IMR-90 (cell line): ENCODE measurements at regions not wholly inside any gene's neighbourhood (a gene's known extent, or its start where the extent isn't known, plus 50 kb on each side); places are given as distances from the start of the nearest gene placed in this dataset.

Source experiments
- ELK1 ChIP-seq: fragments of 150-350 bp; IDR thresholded peaks from 2 replicates; pipeline ENCODE4 v1.6.1; 2016; ENCODE audit warnings: low read depth, mild to moderate bottlenecking, low read length, moderate library complexity, borderline replicate concordance
- FOS ChIP-seq: fragments of 150-350 bp; IDR thresholded peaks from 2 replicates; pipeline ENCODE4 v1.6.1; 2016; ENCODE audit warnings: low read depth, low read length
- MAFK ChIP-seq: IDR thresholded peaks from 2 replicates; pipeline ENCODE4 v1.6.1; 2012; ENCODE audit warnings: low read depth, low read length, improper control_type of control experiment
- POLR2A ChIP-seq: IDR thresholded peaks from 2 replicates; pipeline ENCODE4 v1.6.1; 2012; ENCODE audit warnings: mild to moderate bottlenecking, low read depth, low read length
- RAD21 ChIP-seq: IDR thresholded peaks from 2 replicates; pipeline ENCODE4 v1.6.1; 2012; ENCODE audit warnings: low read length, improper control_type of control experiment
- TF ChIP-seq, protein P1 (sequence below): conservative IDR thresholded peaks from 2 replicates; pipeline ENCODE4 v1.5.1; 2012; ENCODE audit warnings: mild to moderate bottlenecking, low read depth, low read length, improper control_type of control experiment

DNA sequence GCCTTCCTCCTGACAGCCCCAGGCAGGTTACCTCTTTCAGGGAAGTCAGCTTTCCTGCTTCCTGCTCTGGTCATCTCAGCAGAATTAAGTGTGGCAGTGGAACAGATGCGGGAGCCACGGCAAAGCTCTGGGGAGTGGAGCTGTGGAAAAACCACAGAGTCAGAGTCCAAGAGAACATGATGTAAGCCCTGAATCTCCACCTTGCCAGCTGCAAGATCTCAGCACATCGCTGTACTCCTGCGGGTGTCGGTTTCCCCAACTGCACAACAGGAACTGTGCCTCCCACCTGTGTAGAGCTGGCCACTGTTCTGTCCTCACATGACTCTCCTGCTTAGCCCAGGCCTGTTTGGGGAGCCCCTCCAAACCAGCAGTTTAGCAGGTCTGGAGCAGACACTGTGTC, 123.7 kb downstream of the MATN1 start:
- TF ChIP-seq, protein P1, sequence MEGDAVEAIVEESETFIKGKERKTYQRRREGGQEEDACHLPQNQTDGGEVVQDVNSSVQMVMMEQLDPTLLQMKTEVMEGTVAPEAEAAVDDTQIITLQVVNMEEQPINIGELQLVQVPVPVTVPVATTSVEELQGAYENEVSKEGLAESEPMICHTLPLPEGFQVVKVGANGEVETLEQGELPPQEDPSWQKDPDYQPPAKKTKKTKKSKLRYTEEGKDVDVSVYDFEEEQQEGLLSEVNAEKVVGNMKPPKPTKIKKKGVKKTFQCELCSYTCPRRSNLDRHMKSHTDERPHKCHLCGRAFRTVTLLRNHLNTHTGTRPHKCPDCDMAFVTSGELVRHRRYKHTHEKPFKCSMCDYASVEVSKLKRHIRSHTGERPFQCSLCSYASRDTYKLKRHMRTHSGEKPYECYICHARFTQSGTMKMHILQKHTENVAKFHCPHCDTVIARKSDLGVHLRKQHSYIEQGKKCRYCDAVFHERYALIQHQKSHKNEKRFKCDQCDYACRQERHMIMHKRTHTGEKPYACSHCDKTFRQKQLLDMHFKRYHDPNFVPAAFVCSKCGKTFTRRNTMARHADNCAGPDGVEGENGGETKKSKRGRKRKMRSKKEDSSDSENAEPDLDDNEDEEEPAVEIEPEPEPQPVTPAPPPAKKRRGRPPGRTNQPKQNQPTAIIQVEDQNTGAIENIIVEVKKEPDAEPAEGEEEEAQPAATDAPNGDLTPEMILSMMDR = no peak
- TF ChIP-seq FOS (no peak), RAD21 (no peak), POLR2A (no peak), MAFK (no peak), ELK1 (no peak)
